OCI-LY3 (cell line): ENCODE measurements at regions not wholly inside any gene's neighbourhood (a gene's known extent, or its start where the extent isn't known, plus 50 kb on each side); places are given as distances from the start of the nearest gene placed in this dataset.

Experiments used
- EZH2phosphoT487 ChIP-seq: fragments of 200-600 bp; shearing (Covaris generic); IDR thresholded peaks from 2 replicates; pipeline ENCODE4 v1.6.1; 2018; ENCODE audit warnings: antibody characterized with exemption, mixed run types, low read depth
- TF ChIP-seq, protein P1 (sequence below): fragments of 200-600, 300-600 bp; sonication (generic); IDR thresholded peaks from 2 replicates; pipeline ENCODE4 v1.5.1; 2014; ENCODE audit warnings: antibody characterized with exemption, low read length, low read depth

DNA sequence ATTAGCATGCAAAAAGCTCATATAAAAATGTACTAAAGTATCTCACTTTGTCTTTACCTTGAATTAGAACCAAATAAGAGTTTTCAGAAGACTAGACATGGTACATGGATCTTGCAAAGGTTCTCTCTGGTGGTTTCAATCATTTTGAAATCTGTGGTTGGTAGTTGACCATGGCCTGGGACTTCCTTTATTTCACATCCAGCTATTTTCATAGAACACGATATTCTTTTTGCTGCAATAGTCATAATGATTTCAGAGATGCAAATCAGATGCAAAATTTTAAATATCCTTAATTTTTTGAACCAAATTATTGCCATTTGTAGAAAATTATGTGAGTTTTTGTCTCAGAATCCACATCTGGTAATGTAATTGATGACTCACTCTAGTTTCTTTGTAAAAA is 375.1 kb upstream of the ZP4 start:
- TF ChIP-seq, protein P1, sequence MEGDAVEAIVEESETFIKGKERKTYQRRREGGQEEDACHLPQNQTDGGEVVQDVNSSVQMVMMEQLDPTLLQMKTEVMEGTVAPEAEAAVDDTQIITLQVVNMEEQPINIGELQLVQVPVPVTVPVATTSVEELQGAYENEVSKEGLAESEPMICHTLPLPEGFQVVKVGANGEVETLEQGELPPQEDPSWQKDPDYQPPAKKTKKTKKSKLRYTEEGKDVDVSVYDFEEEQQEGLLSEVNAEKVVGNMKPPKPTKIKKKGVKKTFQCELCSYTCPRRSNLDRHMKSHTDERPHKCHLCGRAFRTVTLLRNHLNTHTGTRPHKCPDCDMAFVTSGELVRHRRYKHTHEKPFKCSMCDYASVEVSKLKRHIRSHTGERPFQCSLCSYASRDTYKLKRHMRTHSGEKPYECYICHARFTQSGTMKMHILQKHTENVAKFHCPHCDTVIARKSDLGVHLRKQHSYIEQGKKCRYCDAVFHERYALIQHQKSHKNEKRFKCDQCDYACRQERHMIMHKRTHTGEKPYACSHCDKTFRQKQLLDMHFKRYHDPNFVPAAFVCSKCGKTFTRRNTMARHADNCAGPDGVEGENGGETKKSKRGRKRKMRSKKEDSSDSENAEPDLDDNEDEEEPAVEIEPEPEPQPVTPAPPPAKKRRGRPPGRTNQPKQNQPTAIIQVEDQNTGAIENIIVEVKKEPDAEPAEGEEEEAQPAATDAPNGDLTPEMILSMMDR: no peak
- no peak for TF ChIP-seq EZH2phosphoT487
